MM.1S (cell line): ENCODE measurements at regions not wholly inside any gene's neighbourhood (a gene's known extent, or its start where the extent isn't known, plus 50 kb on each side); places are given as distances from the start of the nearest gene placed in this dataset.

Experiments used
- CTCF ChIP-seq: fragments of 300-600 bp; sonication (generic); IDR thresholded peaks from 2 replicates; pipeline ENCODE4 v1.5.1; 2016; ENCODE audit warnings: antibody characterized with exemption, low read length, mixed read lengths
- EZH2phosphoT487 ChIP-seq: fragments of 300-600 bp; sonication (generic); IDR thresholded peaks from 2 replicates; pipeline ENCODE4 v1.6.1; 2018; ENCODE audit warnings: antibody characterized with exemption, low read length

GRCh38 chr1:30449428-30450147, 273.8 kb downstream of the MATN1 start:
- TF ChIP-seq CTCF (no peak), EZH2phosphoT487 (no peak)
